Stromal cell of bone marrow (primary cell): ENCODE measurements at regions not wholly inside any gene's neighbourhood (a gene's known extent, or its start where the extent isn't known, plus 50 kb on each side); places are given as distances from the start of the nearest gene placed in this dataset.
"Not testable (repeated sequence)": the region's sequence is repeated elsewhere in the genome, so short reads cannot be mapped to it uniquely, and the experiment has no call there.

ENCODE experiments used
- DNase-seq: peaks from one replicate; pipeline ENCODE4 v3.0.0-alpha.2; 2012; ENCODE audit warnings: low read depth

GRCh38 chr2:95654897-95655296, 63.1 kb downstream of the TRIM43 start:
- not testable (repeated sequence) for DNase-seq

GRCh38 chr2:95656553-95656952, 64.8 kb downstream of the TRIM43 start:
- not testable (repeated sequence) for DNase-seq

- DNase-seq, result not testable (repeated sequence)
These were observed 66.1 kb downstream of the TRIM43 start for GRCh38 chr2:95657937-95658336.

GRCh38 chr2:95660766-95661562, 69.2 kb downstream of the TRIM43 start:
- DNase-seq, result not testable (repeated sequence)

GRCh38 chr2:95663471-95664441, 72.0 kb downstream of the TRIM43 start:
- DNase-seq, result not testable (repeated sequence)

- not testable (repeated sequence) for DNase-seq
These were observed 74.8 kb downstream of the TRIM43 start for GRCh38 chr2:95666636-95667035.

GRCh38 chr2:95667480-95667879, 75.7 kb downstream of the TRIM43 start:
- DNase-seq, result no peak

GRCh38 chr2:95668934-95669333, 77.1 kb downstream of the TRIM43 start:
- DNase-seq, result not testable (repeated sequence)

GRCh38 chr2:95669441-95669991, 77.7 kb downstream of the TRIM43 start:
- peak; percentile 36 for DNase-seq

- DNase-seq, result no peak
These were observed 78.4 kb downstream of the TRIM43 start for GRCh38 chr2:95670167-95670566.

- DNase-seq, result no peak
These were observed 78.9 kb downstream of the TRIM43 start for GRCh38 chr2:95670686-95671085.

- not testable (repeated sequence) for DNase-seq
These were observed 79.4 kb downstream of the TRIM43 start for GRCh38 chr2:95671171-95671570.

GRCh38 chr2:95671992-95672391, 80.2 kb downstream of the TRIM43 start:
- DNase-seq, result not testable (repeated sequence)

- DNase-seq, result not testable (repeated sequence)
These were observed 80.7 kb downstream of the TRIM43 start for GRCh38 chr2:95672500-95672899.

- DNase-seq, result no peak
These were observed 82.4 kb downstream of the TRIM43 start for GRCh38 chr2:95674186-95674585.

GRCh38 chr2:95676573-95676972, 84.8 kb downstream of the TRIM43 start:
- not testable (repeated sequence) for DNase-seq

GRCh38 chr2:95677346-95677745, 85.5 kb downstream of the TRIM43 start:
- DNase-seq, result no peak

- DNase-seq, result not testable (repeated sequence)
These were observed 86.0 kb downstream of the TRIM43 start for GRCh38 chr2:95677833-95678232.

- DNase-seq, result not testable (repeated sequence)
These were observed 89.4 kb downstream of the TRIM43 start for GRCh38 chr2:95681158-95681557.

- DNase-seq, result not testable (repeated sequence)
These were observed 89.8 kb downstream of the TRIM43 start for GRCh38 chr2:95681589-95682081.

GRCh38 chr2:95682889-95683517, 91.2 kb downstream of the TRIM43 start:
- DNase-seq, result not testable (repeated sequence)

- DNase-seq, result no peak
These were observed 93.7 kb downstream of the TRIM43 start for GRCh38 chr2:95685513-95685912.
